ENCODE measurements at regions not wholly inside any gene's neighbourhood (a gene's known extent, or its start where the extent isn't known, plus 50 kb on each side); places are given as distances from the start of the nearest gene placed in this dataset.

DNA sequence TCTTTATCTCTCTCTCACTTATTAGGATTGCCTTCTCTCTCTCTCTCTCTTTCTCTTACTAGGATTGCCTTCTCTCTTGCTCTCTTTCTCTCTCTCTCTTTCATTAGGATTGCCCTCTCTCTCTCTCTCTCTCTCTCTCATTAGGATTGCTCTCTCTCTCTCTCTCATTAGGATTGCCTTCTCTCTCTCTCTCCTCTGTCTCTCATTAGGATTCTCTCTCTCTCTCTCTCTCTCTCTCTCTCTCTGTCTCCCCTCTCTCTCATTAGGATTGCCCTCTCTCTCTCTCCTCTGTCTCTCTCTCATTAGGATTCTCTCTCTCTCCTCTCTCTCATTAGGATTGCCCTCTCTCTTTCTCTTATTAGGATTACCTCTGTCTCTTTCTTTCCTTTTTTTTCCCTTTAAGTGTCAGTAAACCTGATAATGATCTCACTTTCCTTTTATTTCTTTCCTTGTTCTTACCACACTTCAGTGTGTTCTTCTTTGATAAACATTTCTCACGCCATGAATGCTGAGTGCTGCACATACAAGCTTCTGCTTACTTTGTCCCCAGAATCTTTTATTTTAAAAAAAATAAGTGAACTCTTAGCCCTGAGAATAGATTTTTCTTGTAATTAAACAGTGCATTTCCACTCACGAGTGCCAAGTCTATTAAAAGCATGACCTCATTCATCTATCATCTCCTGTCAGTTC lies 243.4 kb upstream of the TBC1D5 start:
- Histone ChIP-seq H3K36me3 (ENCODE audit: control insufficient read depth, low read length) (no peaks in the 10 kb centered on the region), H3K4me2 (ENCODE audit: low read length) (no peak overlapping the region), H3F3A (ENCODE audit: control insufficient read depth, insufficient read depth) (no peaks in the 10 kb centered on the region), H3K27ac (ENCODE audit: low read depth, low read length) (no peak overlapping the region), H3K9me3 (ENCODE audit: control insufficient read depth, insufficient read depth, low read length) (no peaks in the 10 kb centered on the region), H3K4me1 (ENCODE audit: control insufficient read depth, low read length) (no peaks in the 10 kb centered on the region), H3K79me2 (ENCODE audit: control insufficient read depth, low read length) (no peaks in the 10 kb centered on the region), H3K4me3 (ENCODE audit: low read length) (no peak overlapping the region), H3K27me3 (ENCODE audit: control insufficient read depth, low read length) (no peaks in the 10 kb centered on the region; the same call in 1 of the 2 replicates), H4K20me1 (ENCODE audit: control insufficient read depth, insufficient read depth, low read depth, low read length) (no peaks in the 10 kb centered on the region), H3K9me2 (replicated peaks; ENCODE audit: control insufficient read depth, low read length) (no peaks in the 10 kb centered on the region)
- TF ChIP-seq EZH2phosphoT487 (IDR thresholded peaks at IDR 0.05; ENCODE audit: borderline replicate concordance, low read length) (no peak), CTCF (IDR thresholded peaks at IDR 0.05; ENCODE audit: low read depth, low read length, poor library complexity, severe bottlenecking) (no peak)

DNA sequence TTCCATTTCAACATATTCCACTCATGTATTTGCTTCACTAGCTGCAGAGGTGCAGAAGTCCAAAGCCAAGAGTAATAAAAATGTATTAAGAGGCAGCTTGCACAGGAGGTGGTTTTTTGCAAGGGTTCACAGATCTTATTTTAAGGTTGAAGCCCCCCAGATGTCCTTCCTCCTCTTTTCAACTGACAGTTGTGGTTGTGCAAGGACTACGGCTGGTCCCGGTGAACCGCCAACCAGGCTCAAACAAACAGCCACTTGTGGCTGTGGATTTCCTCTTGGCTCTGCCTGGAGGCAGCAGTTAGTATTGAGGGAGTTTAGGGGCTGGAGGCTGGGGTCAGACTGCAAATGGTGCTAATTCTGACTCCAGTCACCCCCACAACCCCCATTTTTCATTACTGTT lies 240.7 kb upstream of the TBC1D5 start:
- Histone ChIP-seq H3K4me3 (ENCODE audit: low read length) (no peak overlapping the region), H4K20me1 (ENCODE audit: control insufficient read depth, insufficient read depth, low read depth, low read length) (no peaks in the 10 kb centered on the region), H3K36me3 (ENCODE audit: control insufficient read depth, low read length) (no peaks in the 10 kb centered on the region), H3K79me2 (ENCODE audit: control insufficient read depth, low read length) (no peaks in the 10 kb centered on the region), H3K9me3 (ENCODE audit: control insufficient read depth, insufficient read depth, low read length) (no peaks in the 10 kb centered on the region), H3K4me2 (ENCODE audit: low read length) (no peak overlapping the region), H3K27me3 (ENCODE audit: control insufficient read depth, low read length) (no peaks in the 10 kb centered on the region; the same call in 1 of the 2 replicates), H3F3A (ENCODE audit: control insufficient read depth, insufficient read depth) (no peaks in the 10 kb centered on the region), H3K27ac (ENCODE audit: low read depth, low read length) (no peak overlapping the region), H3K9me2 (replicated peaks; ENCODE audit: control insufficient read depth, low read length) (no peaks in the 10 kb centered on the region), H3K4me1 (ENCODE audit: control insufficient read depth, low read length) (no peaks in the 10 kb centered on the region)
- no peak for TF ChIP-seq EZH2phosphoT487 (IDR thresholded peaks at IDR 0.05; ENCODE audit: borderline replicate concordance, low read length)
- TF ChIP-seq CTCF (IDR thresholded peaks at IDR 0.05; ENCODE audit: low read depth, low read length, poor library complexity, severe bottlenecking), result no peak

GRCh38 chr3:17982211-17982880 lies 239.9 kb upstream of the TBC1D5 start:
- Histone ChIP-seq H3K27me3 (ENCODE audit: control insufficient read depth, low read length) (no peaks in the 10 kb centered on the region; the same call in 1 of the 2 replicates), H4K20me1 (ENCODE audit: control insufficient read depth, insufficient read depth, low read depth, low read length) (no peaks in the 10 kb centered on the region), H3K4me1 (ENCODE audit: control insufficient read depth, low read length) (no peaks in the 10 kb centered on the region), H3F3A (ENCODE audit: control insufficient read depth, insufficient read depth) (no peaks in the 10 kb centered on the region), H3K4me2 (ENCODE audit: low read length) (no peak overlapping the region), H3K36me3 (ENCODE audit: control insufficient read depth, low read length) (no peaks in the 10 kb centered on the region), H3K9me2 (replicated peaks; ENCODE audit: control insufficient read depth, low read length) (no peaks in the 10 kb centered on the region), H3K9me3 (ENCODE audit: control insufficient read depth, insufficient read depth, low read length) (no peaks in the 10 kb centered on the region), H3K79me2 (ENCODE audit: control insufficient read depth, low read length) (no peaks in the 10 kb centered on the region), H3K27ac (ENCODE audit: low read depth, low read length) (no peak overlapping the region), H3K4me3 (ENCODE audit: low read length) (no peak overlapping the region)
- TF ChIP-seq CTCF (IDR thresholded peaks at IDR 0.05; ENCODE audit: low read depth, low read length, poor library complexity, severe bottlenecking) (no peak), EZH2phosphoT487 (IDR thresholded peaks at IDR 0.05; ENCODE audit: borderline replicate concordance, low read length) (no peak)
